Erythroblast (primary cell): ENCODE measurements at regions not wholly inside any gene's neighbourhood (a gene's known extent, or its start where the extent isn't known, plus 50 kb on each side); places are given as distances from the start of the nearest gene placed in this dataset.

Experiments
- GATA1 ChIP-seq: IDR thresholded peaks from 2 replicates; pipeline ENCODE4 v1.6.1; 2011; ENCODE audit warnings: low read depth, mild to moderate bottlenecking, control low read depth, low read length, moderate library complexity
- POLR2A ChIP-seq: IDR thresholded peaks from 2 replicates; pipeline ENCODE4 v1.6.1; 2011; ENCODE audit warnings: mild to moderate bottlenecking, low read length

GRCh38 chr1:10898921-10899320 is 102.5 kb upstream of the CASZ1 start:
- no peak for TF ChIP-seq POLR2A
- TF ChIP-seq GATA1, result no peak
